ENCODE measurements at regions not wholly inside any gene's neighbourhood (a gene's known extent, or its start where the extent isn't known, plus 50 kb on each side); places are given as distances from the start of the nearest gene placed in this dataset.

GRCh38 chr2:236947294-236947693, 138.4 kb upstream of the COPS8 start:
- DNase-seq: no peak
- no peaks in the 10 kb centered on the region for H3K9me3 ChIP-seq
- no peak overlapping the region for H3K4me3 ChIP-seq
- no peaks in the 10 kb centered on the region for H3K4me1 ChIP-seq
- 64 to 82% methylated on average over 3 of the region's 3 CpGs for WGBS, 2 donors
- TF ChIP-seq CTCF (IDR thresholded peaks at IDR 0.05) (no peak), POLR2A (IDR thresholded peaks at IDR 0.05) (no peak), EP300 (IDR thresholded peaks at IDR 0.05) (no peak), POLR2AphosphoS5 (IDR thresholded peaks at IDR 0.05) (no peak)
- no peaks in the 10 kb centered on the region for H3K27me3 ChIP-seq
- H3K27ac ChIP-seq: no peak overlapping the region
- intact Hi-C loops (cut with DNase I): no loop called here
- H3K36me3 ChIP-seq: no peaks in the 10 kb centered on the region

- Histone ChIP-seq H3K27ac (no peak overlapping the region), H3K4me3 (no peak overlapping the region), H3K27me3 (no peaks in the 10 kb centered on the region), H3K9me3 (no peaks in the 10 kb centered on the region), H3K36me3 (no peaks in the 10 kb centered on the region), H3K4me1 (no peaks in the 10 kb centered on the region)
- DNase-seq: no peak
- 94% methylated on average over 9 of the region's 9 CpGs for WGBS, 2 donors
- TF ChIP-seq POLR2A (IDR thresholded peaks at IDR 0.05): no peak
- no peak for TF ChIP-seq POLR2AphosphoS5 (IDR thresholded peaks at IDR 0.05)
- no peak for TF ChIP-seq EP300 (IDR thresholded peaks at IDR 0.05)
- no peak for TF ChIP-seq CTCF (IDR thresholded peaks at IDR 0.05)
- intact Hi-C loops (cut with DNase I): no loop called here
Observed at GRCh38 chr2:236947896-236948295, 137.8 kb upstream of the COPS8 start.

GRCh38 chr2:236949089-236949905, 136.4 kb upstream of the COPS8 start:
- peak; percentile 42 for DNase-seq
- intact Hi-C loops (cut with DNase I): no loop called here
- Histone ChIP-seq H3K4me3 (no peak overlapping the region), H3K27ac (no peak overlapping the region), H3K4me1 (no peaks in the 10 kb centered on the region), H3K36me3 (no peaks in the 10 kb centered on the region), H3K9me3 (no peaks in the 10 kb centered on the region), H3K27me3 (no peaks in the 10 kb centered on the region)
- 81 to 83% methylated on average over 20 of the region's 20 CpGs for WGBS, 2 donors
- no peak for TF ChIP-seq EP300 (IDR thresholded peaks at IDR 0.05)
- no peak for TF ChIP-seq CTCF (IDR thresholded peaks at IDR 0.05)
- no peak for TF ChIP-seq POLR2A (IDR thresholded peaks at IDR 0.05)
- TF ChIP-seq POLR2AphosphoS5 (IDR thresholded peaks at IDR 0.05): no peak

GRCh38 chr2:236951830-236952475, 133.7 kb upstream of the COPS8 start:
- no peak overlapping the region for H3K4me3 ChIP-seq
- no peaks in the 10 kb centered on the region for H3K36me3 ChIP-seq
- DNase-seq: no peak
- 96 to 97% methylated on average over 3 of the region's 3 CpGs for WGBS, 2 donors
- no peak overlapping the region for H3K27ac ChIP-seq
- no peaks in the 10 kb centered on the region for H3K9me3 ChIP-seq
- no peak for TF ChIP-seq POLR2AphosphoS5 (IDR thresholded peaks at IDR 0.05)
- TF ChIP-seq EP300 (IDR thresholded peaks at IDR 0.05): no peak
- no peak for TF ChIP-seq CTCF (IDR thresholded peaks at IDR 0.05)
- no peak for TF ChIP-seq POLR2A (IDR thresholded peaks at IDR 0.05)
- H3K4me1 ChIP-seq: no peaks in the 10 kb centered on the region
- intact Hi-C loops (cut with DNase I): no loop called here
- H3K27me3 ChIP-seq: no peaks in the 10 kb centered on the region
